OCI-LY3 (cell line): ENCODE measurements at regions not wholly inside any gene's neighbourhood (a gene's known extent, or its start where the extent isn't known, plus 50 kb on each side); places are given as distances from the start of the nearest gene placed in this dataset.

Experiments
- EZH2phosphoT487 ChIP-seq: fragments of 200-600 bp; shearing (Covaris generic); IDR thresholded peaks from 2 replicates; pipeline ENCODE4 v1.6.1; 2018; ENCODE audit warnings: antibody characterized with exemption, mixed run types, low read depth
- TF ChIP-seq, protein P1 (sequence below): fragments of 200-600, 300-600 bp; sonication (generic); IDR thresholded peaks from 2 replicates; pipeline ENCODE4 v1.5.1; 2014; ENCODE audit warnings: antibody characterized with exemption, low read length, low read depth

DNA sequence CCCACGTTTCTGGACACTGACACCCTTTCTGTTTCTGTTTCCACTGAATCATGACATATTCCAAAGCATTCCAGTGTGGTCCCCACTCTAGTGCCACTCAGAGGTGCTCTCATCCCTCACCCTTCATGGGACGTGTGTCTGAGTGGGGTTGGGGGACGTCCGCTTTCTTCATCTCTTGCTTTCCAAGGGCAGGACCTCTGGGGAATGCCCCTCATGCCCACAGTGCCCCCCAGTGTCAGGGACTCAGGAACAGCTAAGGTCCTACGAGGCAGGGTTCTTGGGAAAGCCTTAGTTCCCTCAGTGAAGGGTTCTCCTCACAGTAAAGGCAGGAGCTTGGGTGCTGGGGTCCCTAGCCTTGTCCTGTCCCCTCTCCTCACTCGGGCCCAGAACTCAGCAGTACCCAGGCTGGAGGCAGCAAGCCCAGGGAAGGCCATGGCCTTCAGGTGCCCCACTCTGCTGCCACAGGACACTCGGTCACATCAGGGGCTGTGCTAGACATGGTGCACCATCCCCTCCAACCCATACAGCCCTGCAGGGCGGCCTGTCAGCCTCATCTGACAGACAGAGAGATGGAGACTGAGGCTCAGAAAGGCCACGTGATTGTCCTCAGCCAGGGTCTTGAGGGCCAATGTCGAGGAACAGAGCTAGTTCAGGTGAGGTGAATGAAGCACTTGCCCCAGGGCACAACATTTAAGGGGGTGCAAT is 261.0 kb downstream of the TLE3 start:
- TF ChIP-seq, protein P1, sequence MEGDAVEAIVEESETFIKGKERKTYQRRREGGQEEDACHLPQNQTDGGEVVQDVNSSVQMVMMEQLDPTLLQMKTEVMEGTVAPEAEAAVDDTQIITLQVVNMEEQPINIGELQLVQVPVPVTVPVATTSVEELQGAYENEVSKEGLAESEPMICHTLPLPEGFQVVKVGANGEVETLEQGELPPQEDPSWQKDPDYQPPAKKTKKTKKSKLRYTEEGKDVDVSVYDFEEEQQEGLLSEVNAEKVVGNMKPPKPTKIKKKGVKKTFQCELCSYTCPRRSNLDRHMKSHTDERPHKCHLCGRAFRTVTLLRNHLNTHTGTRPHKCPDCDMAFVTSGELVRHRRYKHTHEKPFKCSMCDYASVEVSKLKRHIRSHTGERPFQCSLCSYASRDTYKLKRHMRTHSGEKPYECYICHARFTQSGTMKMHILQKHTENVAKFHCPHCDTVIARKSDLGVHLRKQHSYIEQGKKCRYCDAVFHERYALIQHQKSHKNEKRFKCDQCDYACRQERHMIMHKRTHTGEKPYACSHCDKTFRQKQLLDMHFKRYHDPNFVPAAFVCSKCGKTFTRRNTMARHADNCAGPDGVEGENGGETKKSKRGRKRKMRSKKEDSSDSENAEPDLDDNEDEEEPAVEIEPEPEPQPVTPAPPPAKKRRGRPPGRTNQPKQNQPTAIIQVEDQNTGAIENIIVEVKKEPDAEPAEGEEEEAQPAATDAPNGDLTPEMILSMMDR = no peak
- TF ChIP-seq EZH2phosphoT487 = no peak
